Body of pancreas (tissue), 4 donors: ENCODE measurements at regions not wholly inside any gene's neighbourhood (a gene's known extent, or its start where the extent isn't known, plus 50 kb on each side); places are given as distances from the start of the nearest gene placed in this dataset.

ENCODE experiments used
- POLR2A ChIP-seq, 3 donors: fragments of 450-650 bp; IDR thresholded peaks; one replicate each; pipeline ENCODE4 v1.6.1; 2016; ENCODE audit warnings: antibody characterized with exemption in 3 of 3, mild to moderate bottlenecking in 2 of 3
- TF ChIP-seq, protein P1 (sequence below), 7 experiments: fragments of 450-650 bp in 4 of 7; fragments of 200-600 bp in 3 of 7; sonication (generic) in 3 of 7; IDR thresholded peaks; one replicate each; pipeline ENCODE4 v1.5.1; 2016 to 2019; ENCODE audit warnings: antibody characterized with exemption in 7 of 7

DNA sequence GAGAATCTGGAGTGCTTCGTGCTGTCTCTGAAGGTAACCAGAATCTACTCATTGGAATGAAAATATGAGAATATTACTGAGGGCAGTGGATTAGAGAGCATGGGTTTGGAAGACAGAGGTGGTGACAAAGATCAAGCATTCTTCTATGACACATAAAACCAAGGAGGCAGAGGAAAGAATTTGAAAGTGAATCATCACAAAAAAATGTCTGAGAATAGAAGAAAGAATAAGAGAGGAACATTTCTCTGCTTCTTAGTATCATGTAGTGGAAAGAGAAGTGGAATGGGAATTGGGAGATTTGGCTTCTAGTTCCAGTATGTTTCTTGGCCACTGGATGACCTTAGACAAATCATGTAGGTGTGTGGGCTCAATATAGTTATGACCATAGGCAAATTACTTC lies 474.0 kb downstream of the TFAP2B start:
- TF ChIP-seq, protein P1, sequence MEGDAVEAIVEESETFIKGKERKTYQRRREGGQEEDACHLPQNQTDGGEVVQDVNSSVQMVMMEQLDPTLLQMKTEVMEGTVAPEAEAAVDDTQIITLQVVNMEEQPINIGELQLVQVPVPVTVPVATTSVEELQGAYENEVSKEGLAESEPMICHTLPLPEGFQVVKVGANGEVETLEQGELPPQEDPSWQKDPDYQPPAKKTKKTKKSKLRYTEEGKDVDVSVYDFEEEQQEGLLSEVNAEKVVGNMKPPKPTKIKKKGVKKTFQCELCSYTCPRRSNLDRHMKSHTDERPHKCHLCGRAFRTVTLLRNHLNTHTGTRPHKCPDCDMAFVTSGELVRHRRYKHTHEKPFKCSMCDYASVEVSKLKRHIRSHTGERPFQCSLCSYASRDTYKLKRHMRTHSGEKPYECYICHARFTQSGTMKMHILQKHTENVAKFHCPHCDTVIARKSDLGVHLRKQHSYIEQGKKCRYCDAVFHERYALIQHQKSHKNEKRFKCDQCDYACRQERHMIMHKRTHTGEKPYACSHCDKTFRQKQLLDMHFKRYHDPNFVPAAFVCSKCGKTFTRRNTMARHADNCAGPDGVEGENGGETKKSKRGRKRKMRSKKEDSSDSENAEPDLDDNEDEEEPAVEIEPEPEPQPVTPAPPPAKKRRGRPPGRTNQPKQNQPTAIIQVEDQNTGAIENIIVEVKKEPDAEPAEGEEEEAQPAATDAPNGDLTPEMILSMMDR (IDR thresholded peaks at IDR 0.05) = no peak
- TF ChIP-seq POLR2A (IDR thresholded peaks at IDR 0.05) = no peak
